Osteoblast (primary cell): ENCODE measurements at regions not wholly inside any gene's neighbourhood (a gene's known extent, or its start where the extent isn't known, plus 50 kb on each side); places are given as distances from the start of the nearest gene placed in this dataset.

Experiments
- DNase-seq: peaks from one replicate; pipeline ENCODE4 v3.0.0; 2011; ENCODE audit warnings: low spot score, mixed read lengths; ENCODE audit not compliant: insufficient read length; ENCODE audit errors: missing footprints
- H2AFZ ChIP-seq: 2 replicates; pipeline ENCODE4 v1.6.0; 2011; ENCODE audit warnings: mild to moderate bottlenecking, low read length
- H3K27ac ChIP-seq: 2 replicates; pipeline ENCODE4 v1.5.1; 2011; ENCODE audit warnings: mild to moderate bottlenecking, low read depth, low read length, moderate library complexity
- H3K27me3 ChIP-seq: 2 replicates; pipeline ENCODE4 v1.6.0; 2012; ENCODE audit warnings: mild to moderate bottlenecking, control low read depth, inconsistent platforms, low read length, moderate library complexity; ENCODE audit not compliant: insufficient read depth
- H3K36me3 ChIP-seq: 2 replicates; pipeline ENCODE4 v1.5.1; 2011; ENCODE audit warnings: mild to moderate bottlenecking, low read length, control low read depth, moderate library complexity; ENCODE audit not compliant: insufficient read depth
- H3K4me1 ChIP-seq: 2 replicates; pipeline ENCODE4 v1.5.1; 2011; ENCODE audit warnings: mild to moderate bottlenecking, low read length, control low read depth, moderate library complexity; ENCODE audit not compliant: insufficient read depth
- H3K4me2 ChIP-seq: 2 replicates; pipeline ENCODE4 v1.6.0; 2011; ENCODE audit warnings: mild to moderate bottlenecking, low read length; ENCODE audit not compliant: insufficient read depth
- H3K4me3 ChIP-seq: fragments of 200-600 bp; sonication (generic); 3 replicates; pipeline ENCODE4 v1.5.1; 2012; ENCODE audit warnings: mild to moderate bottlenecking, low read length, inconsistent platforms; ENCODE audit not compliant: insufficient read depth
- H3K79me2 ChIP-seq: 2 replicates; pipeline ENCODE4 v1.6.0; 2012; ENCODE audit warnings: mild to moderate bottlenecking, low read length, control low read depth, inconsistent platforms; ENCODE audit not compliant: insufficient read depth
- H3K9me3 ChIP-seq: 2 replicates; pipeline ENCODE4 v1.5.1; 2011; ENCODE audit warnings: low read depth, low read length, control low read depth
- H4K20me1 ChIP-seq: 2 replicates; pipeline ENCODE4 v1.6.0; 2012; ENCODE audit warnings: mild to moderate bottlenecking, low read length, control low read depth; ENCODE audit not compliant: insufficient read depth
- TF ChIP-seq, protein P1 (sequence below): IDR thresholded peaks from 2 replicates; pipeline ENCODE4 v1.5.1; 2011; ENCODE audit warnings: mild to moderate bottlenecking, low read depth, low read length, moderate library complexity; ENCODE audit errors: extremely low read depth

DNA sequence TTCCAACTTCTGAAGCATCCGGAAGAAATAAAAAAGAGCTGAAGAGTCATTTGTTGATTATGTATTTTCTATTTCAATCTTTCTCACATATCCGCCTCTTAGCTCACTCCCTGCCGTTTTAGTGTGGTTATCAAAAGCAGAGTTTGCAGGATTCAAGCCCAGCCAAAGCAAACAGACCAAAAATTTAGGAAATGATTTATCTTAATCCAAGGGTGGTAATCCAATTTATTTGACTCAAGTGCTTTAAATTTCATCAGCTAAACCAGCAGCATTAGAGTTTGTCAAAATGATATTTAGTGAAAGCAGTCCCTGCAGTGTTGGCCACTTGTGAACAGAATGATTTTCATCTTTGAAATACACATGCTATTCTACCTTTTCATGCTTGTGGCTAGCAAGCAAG lies 129.3 kb upstream of the CCDC68 start:
- no peak for DNase-seq
- Histone ChIP-seq H3K27ac (no peak overlapping the region), H3K9me3 (no peaks in the 10 kb centered on the region), H3K27me3 (peaks cover 9% of the 10 kb centered on the region), H3K4me1 (peaks cover 3% of the 10 kb centered on the region), H3K36me3 (no peaks in the 10 kb centered on the region), H3K79me2 (no peaks in the 10 kb centered on the region), H3K4me2 (no peak overlapping the region), H4K20me1 (no peaks in the 10 kb centered on the region), H2AFZ (no peak overlapping the region), H3K4me3 (no peak overlapping the region)
- TF ChIP-seq, protein P1, sequence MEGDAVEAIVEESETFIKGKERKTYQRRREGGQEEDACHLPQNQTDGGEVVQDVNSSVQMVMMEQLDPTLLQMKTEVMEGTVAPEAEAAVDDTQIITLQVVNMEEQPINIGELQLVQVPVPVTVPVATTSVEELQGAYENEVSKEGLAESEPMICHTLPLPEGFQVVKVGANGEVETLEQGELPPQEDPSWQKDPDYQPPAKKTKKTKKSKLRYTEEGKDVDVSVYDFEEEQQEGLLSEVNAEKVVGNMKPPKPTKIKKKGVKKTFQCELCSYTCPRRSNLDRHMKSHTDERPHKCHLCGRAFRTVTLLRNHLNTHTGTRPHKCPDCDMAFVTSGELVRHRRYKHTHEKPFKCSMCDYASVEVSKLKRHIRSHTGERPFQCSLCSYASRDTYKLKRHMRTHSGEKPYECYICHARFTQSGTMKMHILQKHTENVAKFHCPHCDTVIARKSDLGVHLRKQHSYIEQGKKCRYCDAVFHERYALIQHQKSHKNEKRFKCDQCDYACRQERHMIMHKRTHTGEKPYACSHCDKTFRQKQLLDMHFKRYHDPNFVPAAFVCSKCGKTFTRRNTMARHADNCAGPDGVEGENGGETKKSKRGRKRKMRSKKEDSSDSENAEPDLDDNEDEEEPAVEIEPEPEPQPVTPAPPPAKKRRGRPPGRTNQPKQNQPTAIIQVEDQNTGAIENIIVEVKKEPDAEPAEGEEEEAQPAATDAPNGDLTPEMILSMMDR = no peak

DNA sequence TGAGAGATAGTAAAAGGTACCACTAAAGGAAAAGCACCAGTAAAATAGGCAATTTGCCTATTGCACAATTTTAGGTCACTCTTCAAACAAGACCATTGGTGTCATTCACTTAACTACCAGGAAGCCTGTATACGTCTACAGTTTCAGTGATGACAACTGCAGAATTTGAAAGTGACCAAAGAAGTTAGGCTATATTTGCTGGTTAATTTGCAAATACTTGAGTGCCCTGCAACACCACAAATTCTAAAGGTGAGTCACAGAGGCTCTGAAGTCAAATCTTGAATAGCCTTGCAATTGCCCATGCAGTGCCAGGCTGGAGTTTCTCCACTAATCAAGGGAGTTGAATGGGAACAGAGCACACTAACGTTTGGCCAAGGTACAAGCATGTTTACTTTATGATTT lies 128.7 kb upstream of the CCDC68 start:
- Histone ChIP-seq H3K79me2 (no peaks in the 10 kb centered on the region), H3K4me3 (no peak overlapping the region), H3K9me3 (no peaks in the 10 kb centered on the region), H3K4me1 (peaks cover 3% of the 10 kb centered on the region), H3K27me3 (peaks cover 9% of the 10 kb centered on the region), H4K20me1 (no peaks in the 10 kb centered on the region), H2AFZ (no peak overlapping the region), H3K36me3 (no peaks in the 10 kb centered on the region), H3K4me2 (no peak overlapping the region), H3K27ac (no peak overlapping the region)
- no peak for DNase-seq
- TF ChIP-seq, protein P1 = no peak

DNA sequence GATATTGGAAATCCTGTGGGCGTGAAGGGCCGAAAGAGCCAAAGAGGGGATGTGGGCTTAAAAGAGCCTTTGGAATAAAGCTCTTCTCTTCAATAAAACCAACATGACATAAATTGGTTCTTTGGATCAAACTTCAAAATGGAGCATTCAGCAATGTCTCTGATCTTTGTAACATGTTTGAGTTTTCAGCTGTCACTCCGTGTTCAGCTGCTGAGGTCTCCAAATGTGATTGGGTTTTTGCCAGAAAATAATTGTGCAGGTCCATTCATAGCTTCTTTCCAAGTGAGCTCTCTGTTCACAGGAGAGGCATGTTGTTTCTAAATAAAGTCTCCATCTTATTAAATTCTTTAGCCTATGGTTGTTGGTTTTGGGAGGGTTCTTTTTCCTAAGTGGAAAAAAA lies 127.6 kb upstream of the CCDC68 start:
- Histone ChIP-seq H3K9me3 (no peaks in the 10 kb centered on the region), H3K36me3 (no peaks in the 10 kb centered on the region), H3K4me3 (no peak overlapping the region), H4K20me1 (no peaks in the 10 kb centered on the region), H3K27ac (no peak overlapping the region), H3K27me3 (peaks cover 9% of the 10 kb centered on the region), H2AFZ (no peak overlapping the region), H3K4me2 (no peak overlapping the region), H3K4me1 (peaks cover 3% of the 10 kb centered on the region), H3K79me2 (no peaks in the 10 kb centered on the region)
- DNase-seq = no peak
- TF ChIP-seq, protein P1 = no peak

DNA sequence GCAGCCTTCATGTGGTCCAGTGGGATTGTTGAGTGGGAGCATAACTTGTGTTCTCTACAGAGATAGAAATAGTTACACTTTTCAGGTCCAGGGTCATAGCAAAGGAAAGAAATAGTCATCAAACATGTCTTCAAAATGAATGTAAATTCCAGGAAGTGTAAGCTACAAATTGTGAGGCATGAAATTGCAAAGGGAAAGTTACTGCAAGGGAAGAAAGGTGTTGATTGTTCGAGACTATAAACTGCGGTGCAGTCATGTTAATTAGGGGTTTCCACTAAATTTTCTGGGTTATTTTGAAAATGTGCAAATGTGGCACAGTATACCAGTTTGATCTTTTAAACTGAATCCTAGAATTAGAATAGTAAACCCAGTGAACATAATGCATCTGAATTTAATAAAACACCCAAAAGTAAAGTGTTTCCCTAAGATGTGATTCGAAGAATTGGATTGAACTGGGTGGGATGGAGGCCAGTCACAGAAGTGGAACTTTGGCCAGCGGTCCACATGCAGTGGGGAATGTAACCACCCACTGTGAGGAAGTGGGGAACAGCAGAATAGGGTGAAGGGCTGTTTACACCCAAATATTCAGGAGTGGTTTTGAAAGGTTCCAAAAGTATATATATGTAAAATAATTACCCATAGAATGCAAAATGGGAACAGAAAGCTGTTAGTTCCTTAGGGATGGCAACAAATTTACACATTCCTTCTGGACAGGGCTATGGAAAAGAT lies 126.5 kb upstream of the CCDC68 start:
- Histone ChIP-seq H3K9me3 (no peaks in the 10 kb centered on the region), H3K4me3 (no peak overlapping the region), H3K79me2 (no peaks in the 10 kb centered on the region), H3K27ac (no peak overlapping the region), H3K4me2 (no peak overlapping the region), H4K20me1 (no peaks in the 10 kb centered on the region), H3K36me3 (no peaks in the 10 kb centered on the region), H2AFZ (no peak overlapping the region), H3K4me1 (peaks cover 2% of the 10 kb centered on the region), H3K27me3 (peaks cover 9% of the 10 kb centered on the region)
- TF ChIP-seq, protein P1 = no peak
- DNase-seq = no peak
